ENCODE measurements at regions not wholly inside any gene's neighbourhood (a gene's known extent, or its start where the extent isn't known, plus 50 kb on each side); places are given as distances from the start of the nearest gene placed in this dataset.

DNA sequence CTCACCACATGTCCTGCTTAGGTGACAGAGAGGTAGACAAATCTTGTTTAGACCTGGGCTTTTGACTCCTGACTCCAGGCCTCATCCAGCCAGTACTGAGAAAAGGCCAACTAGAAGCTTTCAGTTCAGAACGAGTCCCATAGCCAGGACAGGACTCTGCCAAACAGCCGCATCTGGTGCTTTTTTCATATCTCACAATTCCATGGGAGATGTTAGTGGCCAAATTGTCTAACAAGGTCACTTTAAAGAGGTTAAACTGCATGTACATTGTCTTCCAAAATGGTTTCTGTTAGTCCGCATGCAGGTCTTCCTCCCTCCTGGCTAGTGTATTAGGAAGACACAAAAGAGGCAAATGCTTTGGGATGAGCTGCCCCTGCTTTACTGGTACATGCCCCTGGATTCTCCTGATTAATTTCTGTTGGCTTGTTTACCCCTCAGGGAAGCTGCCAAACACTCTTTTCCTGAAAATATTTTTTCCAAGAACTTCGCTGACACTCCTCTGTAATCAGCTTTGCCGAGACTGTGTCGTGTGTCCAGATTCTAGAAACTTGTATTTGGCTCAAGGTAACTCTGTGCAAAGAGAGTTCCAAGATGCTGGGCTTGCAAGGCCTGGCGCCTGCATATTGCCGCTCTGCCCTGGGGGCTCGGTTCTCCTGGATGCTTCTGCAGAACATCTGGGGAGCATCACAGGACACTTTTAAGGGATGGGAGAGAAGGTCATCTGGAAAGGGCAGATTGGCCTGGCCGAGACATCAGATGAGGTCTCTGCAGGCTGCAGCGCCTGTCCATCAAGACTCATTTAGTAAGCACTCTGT lies 209.2 kb upstream of the APCDD1 start:
- no peaks in the 10 kb centered on the region for H3K36me3 ChIP-seq (ENCODE audit: control insufficient read depth in 2 of 2, insufficient read depth in 1 of 2, low read length in 2 of 2)
- H3K4me1 ChIP-seq (ENCODE audit: control insufficient read depth, insufficient read depth, low read length), result no peaks in the 10 kb centered on the region
- TF ChIP-seq ZNF660 (tag by site-specific recombination; IDR thresholded peaks at IDR 0.05), result no peak
- ChIA-PET POLR2A (no interaction called here), CTCF (no interaction called here)
- H3K9me3 ChIP-seq (ENCODE audit: control insufficient read depth, insufficient read depth, low read depth, low read length), result no peaks in the 10 kb centered on the region
- H3K4me3 ChIP-seq (ENCODE audit: low read depth, low read length), result no peak overlapping the region
- no peak overlapping the region for H3K27ac ChIP-seq (ENCODE audit: extremely low read depth, low read depth, low read length)

GRCh38 chr18:10245846-10246175 lies 208.6 kb upstream of the APCDD1 start:
- POLR2A ChIA-PET, result no interaction called here
- no peak for TF ChIP-seq ZNF623 (tag by site-specific recombination; IDR thresholded peaks at IDR 0.05)
- no peak overlapping the region for H3K4me3 ChIP-seq (ENCODE audit: low read depth, low read length)
- no peaks in the 10 kb centered on the region for H3K4me1 ChIP-seq (ENCODE audit: control insufficient read depth, insufficient read depth, low read length)
- H3K27ac ChIP-seq (ENCODE audit: extremely low read depth, low read depth, low read length), result no peak overlapping the region
- H3K9me3 ChIP-seq (ENCODE audit: control insufficient read depth, insufficient read depth, low read depth, low read length), result no peaks in the 10 kb centered on the region
- CTCF ChIA-PET, result no interaction called here
- H3K36me3 ChIP-seq (ENCODE audit: control insufficient read depth in 2 of 2, insufficient read depth in 1 of 2, low read length in 2 of 2), result no peaks in the 10 kb centered on the region

- no peak overlapping the region for H3K27ac ChIP-seq (ENCODE audit: extremely low read depth, low read depth, low read length)
- no peaks in the 10 kb centered on the region for H3K36me3 ChIP-seq (ENCODE audit: control insufficient read depth in 2 of 2, insufficient read depth in 1 of 2, low read length in 2 of 2)
- H3K9me3 ChIP-seq (ENCODE audit: control insufficient read depth, insufficient read depth, low read depth, low read length), result no peaks in the 10 kb centered on the region
- no peak overlapping the region for H3K4me3 ChIP-seq (ENCODE audit: low read depth, low read length)
- ChIA-PET POLR2A (no interaction called here), CTCF (no interaction called here)
- TF ChIP-seq REPIN1 (tag by site-specific recombination; IDR thresholded peaks at IDR 0.05; ENCODE audit: low read depth) (no peak), ZNF623 (tag by site-specific recombination; IDR thresholded peaks at IDR 0.05) (no peak), ZNF585B (tag by site-specific recombination; IDR thresholded peaks at IDR 0.05) (no peak), ZNF76 (tag by site-specific recombination; IDR thresholded peaks at IDR 0.05; ENCODE audit: borderline replicate concordance, low read depth) (no peak), ZNF596 (tag by site-specific recombination; IDR thresholded peaks at IDR 0.05) (no peak)
- no peaks in the 10 kb centered on the region for H3K4me1 ChIP-seq (ENCODE audit: control insufficient read depth, insufficient read depth, low read length)
Measured at GRCh38 chr18:10247021-10247741, 207.3 kb upstream of the APCDD1 start.

GRCh38 chr18:10247742-10248082 lies 206.7 kb upstream of the APCDD1 start:
- TF ChIP-seq, protein P1, sequence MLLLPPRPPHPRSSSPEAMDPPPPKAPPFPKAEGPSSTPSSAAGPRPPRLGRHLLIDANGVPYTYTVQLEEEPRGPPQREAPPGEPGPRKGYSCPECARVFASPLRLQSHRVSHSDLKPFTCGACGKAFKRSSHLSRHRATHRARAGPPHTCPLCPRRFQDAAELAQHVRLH (tag by site-specific recombination; IDR thresholded peaks at IDR 0.05), result no peak
- TF ChIP-seq ZNF341 (tag by site-specific recombination; IDR thresholded peaks at IDR 0.05; ENCODE audit: low read depth) (no peak), ZNF76 (tag by site-specific recombination; IDR thresholded peaks at IDR 0.05; ENCODE audit: borderline replicate concordance, low read depth) (no peak), ZNF521 (tag by site-specific recombination; IDR thresholded peaks at IDR 0.05) (no peak), ZBTB1 (tag by site-specific recombination; IDR thresholded peaks at IDR 0.05) (no peak), ZNF658 (tag by site-specific recombination; IDR thresholded peaks at IDR 0.05) (no peak), ZNF112 (tag by site-specific recombination; IDR thresholded peaks at IDR 0.05) (no peak), MZF1 (tag by site-specific recombination; IDR thresholded peaks at IDR 0.05; ENCODE audit: borderline replicate concordance) (no peak)
- no peak overlapping the region for H3K27ac ChIP-seq (ENCODE audit: extremely low read depth, low read depth, low read length)
- POLR2A ChIA-PET, result no interaction called here
- no peaks in the 10 kb centered on the region for H3K4me1 ChIP-seq (ENCODE audit: control insufficient read depth, insufficient read depth, low read length)
- no peak overlapping the region for H3K4me3 ChIP-seq (ENCODE audit: low read depth, low read length)
- no peaks in the 10 kb centered on the region for H3K9me3 ChIP-seq (ENCODE audit: control insufficient read depth, insufficient read depth, low read depth, low read length)
- CTCF ChIA-PET, result no interaction called here
- no peaks in the 10 kb centered on the region for H3K36me3 ChIP-seq (ENCODE audit: control insufficient read depth in 2 of 2, insufficient read depth in 1 of 2, low read length in 2 of 2)

GRCh38 chr18:10248738-10249137 lies 205.7 kb upstream of the APCDD1 start:
- Histone ChIP-seq H3K27ac (ENCODE audit: extremely low read depth, low read depth, low read length) (no peak overlapping the region), H3K4me1 (ENCODE audit: control insufficient read depth, insufficient read depth, low read length) (no peaks in the 10 kb centered on the region), H3K36me3 (ENCODE audit: control insufficient read depth in 2 of 2, insufficient read depth in 1 of 2, low read length in 2 of 2) (no peaks in the 10 kb centered on the region), H3K9me3 (ENCODE audit: control insufficient read depth, insufficient read depth, low read depth, low read length) (no peaks in the 10 kb centered on the region), H3K4me3 (ENCODE audit: low read depth, low read length) (no peak overlapping the region)
- CTCF ChIA-PET, result interaction anchor here (1.6 kb wide), 1 partner anchor 242 kb away, joined by 3 read pairs; no protein-coding TSS in a partner anchor
- POLR2A ChIA-PET, result no interaction called here
- no peak for TF ChIP-seq ZBTB17 (tag by site-specific recombination; IDR thresholded peaks at IDR 0.05)
- no peak for TF ChIP-seq ZEB2 (tag by site-specific recombination; IDR thresholded peaks at IDR 0.05)
- TF ChIP-seq ZNF624 (tag by site-specific recombination; IDR thresholded peaks at IDR 0.05), result no peak
- TF ChIP-seq ZNF121 (tag by site-specific recombination; IDR thresholded peaks at IDR 0.05), result no peak
- TF ChIP-seq ZNF558 (tag by site-specific recombination; IDR thresholded peaks at IDR 0.05), result no peak
- TF ChIP-seq OVOL3 (tag by site-specific recombination; IDR thresholded peaks at IDR 0.05), result no peak
- no peak for TF ChIP-seq ZNF660 (tag by site-specific recombination; IDR thresholded peaks at IDR 0.05)
- TF ChIP-seq ZBTB6 (tag by site-specific recombination; IDR thresholded peaks at IDR 0.05), result no peak
- TF ChIP-seq ZNF366 (tag by site-specific recombination; conservative IDR thresholded peaks at IDR 0.05), result no peak
- no peak for TF ChIP-seq ZBTB1 (tag by site-specific recombination; IDR thresholded peaks at IDR 0.05)
- no peak for TF ChIP-seq HOXA7 (CRISPR knock-in tag; IDR thresholded peaks at IDR 0.05; ENCODE audit: borderline replicate concordance)
- no peak for TF ChIP-seq ZNF561 (tag by site-specific recombination; IDR thresholded peaks at IDR 0.05; ENCODE audit: borderline replicate concordance)
- TF ChIP-seq ZNF157 (tag by site-specific recombination; IDR thresholded peaks at IDR 0.05), result no peak
- no peak for TF ChIP-seq SP2 (tag by site-specific recombination; IDR thresholded peaks at IDR 0.05)
